ENCODE measurements at regions not wholly inside any gene's neighbourhood (a gene's known extent, or its start where the extent isn't known, plus 50 kb on each side); places are given as distances from the start of the nearest gene placed in this dataset.

GRCh38 chr2:21811541-21811940 lies 687.8 kb downstream of the TDRD15 start:
- no peak for DNase-seq (ENCODE audit: low read depth)
- Histone ChIP-seq H3K4me3 (ENCODE audit: low read depth, low read length) (no peak overlapping the region), H3K36me3 (ENCODE audit: control insufficient read depth, insufficient read depth, low read length) (no peaks in the 10 kb centered on the region), H3K27me3 (ENCODE audit: control insufficient read depth, insufficient read depth, low read length) (no peaks in the 10 kb centered on the region)
- TF ChIP-seq CTCF (IDR thresholded peaks at IDR 0.05; ENCODE audit: insufficient read depth, low read length, poor library complexity, severe bottlenecking) = no peak

GRCh38 chr2:21812766-21813165 lies 689.0 kb downstream of the TDRD15 start:
- no peak for TF ChIP-seq CTCF (IDR thresholded peaks at IDR 0.05; ENCODE audit: insufficient read depth, low read length, poor library complexity, severe bottlenecking)
- Histone ChIP-seq H3K4me3 (ENCODE audit: low read depth, low read length) (no peak overlapping the region), H3K27me3 (ENCODE audit: control insufficient read depth, insufficient read depth, low read length) (no peaks in the 10 kb centered on the region), H3K36me3 (ENCODE audit: control insufficient read depth, insufficient read depth, low read length) (no peaks in the 10 kb centered on the region)
- DNase-seq (ENCODE audit: low read depth) = no peak

GRCh38 chr2:21814588-21815149 lies 690.9 kb downstream of the TDRD15 start:
- Histone ChIP-seq H3K36me3 (ENCODE audit: control insufficient read depth, insufficient read depth, low read length) (no peaks in the 10 kb centered on the region), H3K27me3 (ENCODE audit: control insufficient read depth, insufficient read depth, low read length) (no peaks in the 10 kb centered on the region), H3K4me3 (ENCODE audit: low read depth, low read length) (no peak overlapping the region)
- TF ChIP-seq CTCF (IDR thresholded peaks at IDR 0.05; ENCODE audit: insufficient read depth, low read length, poor library complexity, severe bottlenecking) = no peak
- DNase-seq (ENCODE audit: low read depth) = no peak

GRCh38 chr2:21818212-21818795 lies 694.5 kb downstream of the TDRD15 start:
- no peaks in the 10 kb centered on the region for H3K36me3 ChIP-seq (ENCODE audit: control insufficient read depth, insufficient read depth, low read length)
- H3K27me3 ChIP-seq (ENCODE audit: control insufficient read depth, insufficient read depth, low read length) = no peaks in the 10 kb centered on the region
- DNase-seq (ENCODE audit: low read depth) = no peak
- no peak for TF ChIP-seq CTCF (IDR thresholded peaks at IDR 0.05; ENCODE audit: insufficient read depth, low read length, poor library complexity, severe bottlenecking)
- no peak overlapping the region for H3K4me3 ChIP-seq (ENCODE audit: low read depth, low read length)

GRCh38 chr2:21819454-21819853 lies 695.7 kb downstream of the TDRD15 start:
- Histone ChIP-seq H3K4me3 (ENCODE audit: low read depth, low read length) (no peak overlapping the region), H3K27me3 (ENCODE audit: control insufficient read depth, insufficient read depth, low read length) (no peaks in the 10 kb centered on the region), H3K36me3 (ENCODE audit: control insufficient read depth, insufficient read depth, low read length) (no peaks in the 10 kb centered on the region)
- no peak for DNase-seq (ENCODE audit: low read depth)
- TF ChIP-seq CTCF (IDR thresholded peaks at IDR 0.05; ENCODE audit: insufficient read depth, low read length, poor library complexity, severe bottlenecking) = no peak

- no peak overlapping the region for H3K4me3 ChIP-seq (ENCODE audit: low read depth, low read length)
- no peak for DNase-seq (ENCODE audit: low read depth)
- no peaks in the 10 kb centered on the region for H3K36me3 ChIP-seq (ENCODE audit: control insufficient read depth, insufficient read depth, low read length)
- no peak for TF ChIP-seq CTCF (IDR thresholded peaks at IDR 0.05; ENCODE audit: insufficient read depth, low read length, poor library complexity, severe bottlenecking)
- no peaks in the 10 kb centered on the region for H3K27me3 ChIP-seq (ENCODE audit: control insufficient read depth, insufficient read depth, low read length)
Measured at GRCh38 chr2:21820271-21820670, 696.5 kb downstream of the TDRD15 start.

Measured in kidney epithelial cell (primary cell).